ENCODE measurements at regions not wholly inside any gene's neighbourhood (a gene's known extent, or its start where the extent isn't known, plus 50 kb on each side); places are given as distances from the start of the nearest gene placed in this dataset.
"Not testable (repeated sequence)": the region's sequence is repeated elsewhere in the genome, so short reads cannot be mapped to it uniquely, and the experiment has no call there.

DNA sequence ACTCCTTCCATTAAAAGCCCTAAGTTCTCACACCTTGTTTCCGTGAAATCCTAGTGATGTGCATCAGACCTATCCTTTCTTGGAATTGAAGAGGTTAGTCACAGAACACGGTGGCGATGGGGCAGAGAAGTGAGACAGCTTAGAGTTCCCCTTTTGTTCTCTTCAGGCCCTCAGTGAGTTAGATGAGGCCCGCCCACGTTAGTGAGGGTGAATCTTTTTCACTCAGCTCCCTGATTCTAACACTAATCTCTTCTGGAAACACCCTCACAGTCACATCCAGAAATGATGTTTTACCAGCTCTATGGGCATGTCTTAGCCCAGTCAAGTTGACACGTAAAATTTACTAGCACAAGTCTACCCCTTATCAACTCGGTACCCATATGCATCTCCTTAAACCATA, 172.7 kb upstream of the NOX3 start:
- no peak for DNase-seq

DNA sequence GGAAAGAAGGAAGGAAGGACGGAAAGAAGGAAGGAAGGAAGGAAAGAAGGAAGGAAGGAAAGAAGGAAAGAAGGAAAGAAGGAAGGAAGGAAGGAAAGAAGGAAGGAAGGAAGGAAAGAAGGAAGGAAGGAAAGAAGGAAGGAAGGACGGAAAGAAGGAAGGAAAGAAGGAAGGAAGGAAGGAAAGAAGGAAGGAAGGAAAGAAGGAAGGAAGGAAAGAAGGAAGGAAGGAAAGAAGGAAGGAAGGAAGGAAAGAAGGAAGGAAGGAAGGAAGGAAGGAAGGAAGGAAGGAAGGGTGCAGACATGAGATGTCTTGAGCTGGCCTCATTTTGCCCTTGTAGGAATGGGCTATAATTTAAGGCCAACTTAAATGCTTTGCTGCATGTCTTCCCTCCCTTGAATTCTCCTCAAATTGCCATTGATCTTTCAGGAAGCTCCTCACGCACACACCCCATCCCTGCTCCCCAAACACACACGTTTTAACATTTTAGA, 172.1 kb upstream of the NOX3 start:
- not testable (repeated sequence) for DNase-seq

DNA sequence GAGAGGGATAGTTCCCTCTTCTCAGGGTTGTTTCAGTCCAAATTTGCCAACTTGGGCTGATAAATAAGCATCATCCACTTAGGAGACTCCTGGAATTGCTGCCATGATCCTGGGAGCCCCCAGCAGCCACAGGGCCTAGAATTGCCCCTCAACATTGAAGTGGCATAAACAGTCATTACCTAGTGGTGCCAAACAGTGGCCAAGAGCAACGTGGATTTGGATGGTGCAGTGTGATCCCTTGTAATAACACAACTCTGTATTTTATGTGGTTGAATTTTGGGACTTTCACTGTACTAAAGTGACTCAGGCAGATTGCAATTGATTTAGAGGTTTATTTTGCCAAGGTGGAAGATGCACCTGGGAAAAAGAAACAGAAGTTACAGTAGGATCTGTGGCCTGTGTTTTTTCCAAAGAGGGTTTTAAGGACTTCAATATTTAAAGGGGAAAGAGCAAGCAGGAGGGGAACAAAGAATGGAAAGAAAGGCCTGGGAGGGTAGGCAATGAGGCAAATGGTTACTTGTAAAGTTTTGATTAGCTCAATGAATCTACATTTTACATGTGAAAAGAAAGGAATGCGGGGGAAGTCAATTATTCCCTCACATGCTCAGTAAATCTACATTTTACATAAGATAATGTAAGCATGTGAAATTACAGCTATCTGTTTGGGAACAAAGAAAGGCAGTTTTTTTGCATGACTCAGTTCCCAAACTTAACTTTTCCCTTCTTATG, 168.0 kb upstream of the NOX3 start:
- DNase-seq = no peak

- no peak for DNase-seq
These were observed 159.0 kb upstream of the NOX3 start for GRCh38 chr6:155614606-155615005.

- no peak for DNase-seq
These were observed 156.1 kb upstream of the NOX3 start for GRCh38 chr6:155611742-155612141.

DNA sequence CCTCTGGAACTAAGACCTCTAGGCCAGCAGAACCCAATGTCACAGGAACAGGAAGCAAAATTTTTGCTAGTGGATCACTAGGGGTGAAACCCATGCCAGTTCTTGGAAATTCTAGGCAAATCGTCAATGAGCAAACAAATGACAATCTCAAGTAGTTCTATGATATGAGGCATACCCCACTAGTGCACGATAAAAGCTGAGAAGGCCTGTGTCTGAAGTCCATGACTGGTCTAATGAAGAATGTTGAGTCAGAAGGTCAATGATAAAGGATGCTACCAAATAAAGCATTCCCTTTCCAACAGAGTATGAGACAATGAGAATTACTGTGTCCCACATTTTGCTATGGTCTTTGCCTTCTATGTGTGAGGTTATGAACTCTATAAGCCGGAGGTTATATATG, 149.4 kb upstream of the NOX3 start:
- no peak for DNase-seq

DNA sequence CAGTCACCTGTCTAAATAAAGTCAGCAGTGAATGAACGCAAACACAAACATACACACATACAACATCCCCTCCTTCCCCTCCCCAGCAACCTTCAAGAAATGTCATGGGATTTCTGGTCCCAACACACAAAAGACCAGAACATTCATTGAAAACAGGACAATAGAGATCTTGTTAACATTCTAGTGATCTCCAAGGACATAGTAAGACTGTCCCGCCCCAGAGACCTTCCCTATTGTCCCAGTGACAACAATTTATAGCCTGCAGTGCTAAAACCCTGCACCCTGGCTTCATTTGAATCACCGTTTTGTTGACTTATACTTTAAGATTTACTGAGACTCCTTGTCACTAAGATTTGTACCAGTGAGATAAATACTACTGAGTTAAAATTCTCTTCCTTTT, 143.9 kb upstream of the NOX3 start:
- DNase-seq = no peak

- no peak for DNase-seq
These were observed 143.5 kb upstream of the NOX3 start for GRCh38 chr6:155599160-155599559.

DNA sequence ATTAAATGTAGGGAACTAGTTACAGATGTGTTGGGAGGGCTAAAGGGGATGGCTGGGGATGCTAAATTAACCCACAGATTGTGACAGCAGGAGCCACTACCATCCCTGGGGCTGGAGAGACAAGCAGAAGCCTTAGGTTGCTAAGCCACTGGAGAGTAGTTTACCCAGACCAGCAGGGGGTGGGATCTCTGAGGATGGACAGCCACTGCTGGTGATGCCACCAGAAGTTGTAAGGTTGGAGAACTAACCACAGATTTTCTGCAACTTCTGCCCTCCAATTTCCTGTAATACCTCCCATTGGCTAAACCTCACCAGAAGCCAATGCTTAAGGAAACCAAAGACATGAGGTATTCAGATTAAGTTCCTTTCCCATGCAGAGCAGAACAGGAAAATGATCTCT, 139.6 kb upstream of the NOX3 start:
- no peak for DNase-seq

GRCh38 chr6:155591741-155592140, 136.1 kb upstream of the NOX3 start:
- DNase-seq = no peak

DNA sequence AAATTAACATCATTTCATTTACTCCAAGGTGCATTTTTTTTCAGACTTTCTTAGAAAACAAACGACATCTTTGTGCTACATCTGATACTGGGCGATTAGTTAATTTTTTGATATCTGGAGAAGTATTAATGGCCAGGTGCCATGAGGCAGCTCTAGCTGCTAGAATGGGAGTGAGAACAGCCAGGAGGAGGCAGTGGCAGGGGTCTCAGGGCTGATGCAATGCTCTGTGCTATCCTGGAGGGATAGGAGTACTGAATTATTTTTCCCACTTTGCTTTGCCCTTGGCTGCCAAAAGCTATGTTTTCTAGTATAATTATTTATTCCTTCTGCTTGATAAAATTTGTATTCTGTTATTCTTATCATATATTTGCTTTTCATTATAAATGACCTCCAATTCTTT, 133.6 kb upstream of the NOX3 start:
- no peak for DNase-seq

GRCh38 chr6:155587817-155588216, 132.2 kb upstream of the NOX3 start:
- DNase-seq = no peak

- no peak for DNase-seq
These were observed 130.5 kb upstream of the NOX3 start for GRCh38 chr6:155586090-155586489.

- no peak for DNase-seq
These were observed 128.4 kb upstream of the NOX3 start for GRCh38 chr6:155584006-155584405.

- no peak for DNase-seq
These were observed 126.7 kb upstream of the NOX3 start for GRCh38 chr6:155582016-155582991.

GRCh38 chr6:155580904-155581303, 125.3 kb upstream of the NOX3 start:
- no peak for DNase-seq

GRCh38 chr6:155578251-155578650, 122.6 kb upstream of the NOX3 start:
- no peak for DNase-seq

- no peak for DNase-seq
These were observed 106.3 kb upstream of the NOX3 start for GRCh38 chr6:155561966-155562364.

- DNase-seq = no peak
These were observed 105.8 kb upstream of the NOX3 start for GRCh38 chr6:155561257-155561965.

- no peak for DNase-seq
These were observed 94.3 kb upstream of the NOX3 start for GRCh38 chr6:155549928-155550327.

GRCh38 chr6:155549028-155549798, 93.6 kb upstream of the NOX3 start:
- no peak for DNase-seq

DNA sequence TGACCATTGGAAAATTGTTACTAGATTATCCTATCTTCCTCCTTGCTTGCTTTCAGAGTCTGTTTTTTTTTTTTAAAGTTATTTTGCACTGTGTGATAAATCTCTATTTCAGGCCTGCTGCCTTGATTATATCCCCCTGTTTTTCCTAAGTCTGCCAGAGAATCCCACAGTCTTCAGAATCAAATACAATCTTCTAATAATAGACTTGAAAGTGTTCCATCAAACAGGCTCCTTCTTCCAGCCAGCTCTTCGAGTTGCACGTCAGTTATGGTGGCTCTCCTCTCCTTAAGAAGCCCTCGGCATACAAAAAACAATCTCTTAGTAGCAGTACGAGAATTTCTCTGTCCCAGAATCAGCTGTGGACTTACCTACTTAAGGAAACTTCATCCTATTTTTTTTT, 92.9 kb upstream of the NOX3 start:
- DNase-seq = no peak

- no peak for DNase-seq
These were observed 89.0 kb upstream of the NOX3 start for GRCh38 chr6:155544677-155545076.
